IMR-90 (cell line): ENCODE measurements at regions not wholly inside any gene's neighbourhood (a gene's known extent, or its start where the extent isn't known, plus 50 kb on each side); places are given as distances from the start of the nearest gene placed in this dataset.

Experiments used
- ATAC-seq: fragments of 200-7000 bp; cut with Tn5 transposase; 2 replicates; pipeline ENCODE4 v1.9.1; 2020; ENCODE audit warnings: low read depth, mild to moderate bottlenecking, moderate library complexity
- BruUV-seq: library from RNA; stranded (reverse); fragments of 400-500 nt; replicated peaks from 2 replicates; lab custom pipeline; 2021; lab: Mats Ljungman, UMichigan
- CTCF ChIA-PET: fragments of 300-600 bp; formaldehyde crosslinking; extraction: SDS; loops from one replicate; lab custom pipeline; 2021; ENCODE audit warnings: antibody characterized with exemption; lab: Yijun Ruan, JAX
- POLR2A ChIA-PET: fragments of 300-600 bp; sonication (Branson Sonifier 250); formaldehyde crosslinking; loops from one replicate; lab custom pipeline; 2022; ENCODE audit warnings: antibody characterized with exemption; ENCODE audit not compliant: unreplicated experiment; lab: Charles Lee
- DNase-seq: peaks from one replicate; pipeline ENCODE4 v3.0.0; 2013
- H2AFZ ChIP-seq: replicated peaks from 2 replicates; pipeline ENCODE3; 2013; ENCODE audit warnings: low read length, mild to moderate bottlenecking; ENCODE audit not compliant: poor library complexity
- H2AK5ac ChIP-seq: 2 replicates; pipeline ENCODE4 v1.6.1; 2013; ENCODE audit warnings: low read depth, low read length, inconsistent platforms
- H2AK9ac ChIP-seq: replicated peaks from 2 replicates; pipeline ENCODE3; 2013; ENCODE audit warnings: mild to moderate bottlenecking, low read depth, low read length, moderate library complexity; ENCODE audit not compliant: poor library complexity
- H2BK120ac ChIP-seq: 2 replicates; pipeline ENCODE4 v1.6.1; 2013; ENCODE audit warnings: low read depth, low read length, inconsistent platforms
- H2BK15ac ChIP-seq: 3 replicates; pipeline ENCODE4 v1.6.1; 2013; ENCODE audit warnings: low read depth, low read length, inconsistent platforms
- H2BK20ac ChIP-seq: 2 replicates; pipeline ENCODE4 v1.6.1; 2013; ENCODE audit warnings: low read depth, mild to moderate bottlenecking, inconsistent platforms, low read length, moderate library complexity
- H2BK5ac ChIP-seq: 2 replicates; pipeline ENCODE4 v1.6.1; 2013; ENCODE audit warnings: mild to moderate bottlenecking, low read depth, low read length, inconsistent platforms; ENCODE audit not compliant: poor library complexity, severe bottlenecking
- H3K14ac ChIP-seq: replicated peaks from 2 replicates; pipeline ENCODE4 v1.6.1; 2013; ENCODE audit warnings: low read depth, low read length, inconsistent platforms
- H3K18ac ChIP-seq: 2 replicates; pipeline ENCODE4 v1.6.1; 2013; ENCODE audit warnings: low read depth, low read length, control low read depth
- H3K23ac ChIP-seq: 2 replicates; pipeline ENCODE4 v1.6.1; 2013; ENCODE audit warnings: low read depth, low read length, inconsistent platforms
- H3K27ac ChIP-seq: 2 replicates; pipeline ENCODE4 v1.5.1; 2013; ENCODE audit warnings: mild to moderate bottlenecking, control low read depth, low read length; ENCODE audit not compliant: insufficient read depth
- H3K27me3 ChIP-seq: 2 replicates; pipeline ENCODE4 v1.6.1; 2013; ENCODE audit warnings: low read length; ENCODE audit not compliant: control insufficient read depth, insufficient read depth
- H3K36me3 ChIP-seq: 2 replicates; pipeline ENCODE4 v1.6.1; 2013; ENCODE audit warnings: low read length, mixed read lengths; ENCODE audit not compliant: control insufficient read depth, insufficient read depth
- H3K4ac ChIP-seq: 2 replicates; pipeline ENCODE4 v1.6.1; 2013; ENCODE audit warnings: low read depth, low read length, inconsistent platforms
- H3K4me1 ChIP-seq: 2 replicates; pipeline ENCODE4 v1.6.1; 2013; ENCODE audit warnings: low read length, mixed read lengths; ENCODE audit not compliant: control insufficient read depth, insufficient read depth
- H3K4me2 ChIP-seq: 2 replicates; pipeline ENCODE4 v1.6.1; 2013; ENCODE audit warnings: low read depth, mild to moderate bottlenecking, control low read depth, low read length, moderate library complexity
- H3K4me3 ChIP-seq: 2 replicates; pipeline ENCODE4 v1.5.1; 2013; ENCODE audit warnings: low read depth, mild to moderate bottlenecking, control low read depth, low read length, moderate library complexity; ENCODE audit not compliant: insufficient read depth
- H3K56ac ChIP-seq: 2 replicates; pipeline ENCODE4 v1.6.1; 2013; ENCODE audit warnings: low read length, inconsistent platforms; ENCODE audit not compliant: insufficient read depth; ENCODE audit errors: extremely low read depth
- H3K79me1 ChIP-seq, 2 experiments: 2 replicates each; pipeline ENCODE4 v1.6.1; 2013; ENCODE audit warnings: low read length in 2 of 2, inconsistent platforms in 1 of 2, low read depth in 1 of 2
- H3K9ac ChIP-seq: 2 replicates; pipeline ENCODE4 v1.6.1; 2013; ENCODE audit warnings: low read depth, low read length, control low read depth
- H3K9me1 ChIP-seq: 2 replicates; pipeline ENCODE4 v1.6.1; 2013; ENCODE audit warnings: low read length, inconsistent platforms; ENCODE audit not compliant: insufficient read depth
- H3K9me3 ChIP-seq: 2 replicates; pipeline ENCODE4 v1.6.1; 2013; ENCODE audit warnings: low read length; ENCODE audit not compliant: control insufficient read depth, insufficient read depth
- H4K20me1 ChIP-seq: 2 replicates; pipeline ENCODE4 v1.6.1; 2013; ENCODE audit warnings: low read length, inconsistent platforms; ENCODE audit not compliant: insufficient read depth
- H4K5ac ChIP-seq: 2 replicates; pipeline ENCODE4 v1.6.1; 2013; ENCODE audit warnings: mild to moderate bottlenecking, low read depth, low read length, control low read depth
- H4K8ac ChIP-seq, 2 experiments: 2 replicates each; pipeline ENCODE4 v1.6.1; 2013; ENCODE audit warnings: low read depth in 2 of 2, low read length in 2 of 2, control low read depth in 1 of 2, inconsistent platforms in 1 of 2
- H4K91ac ChIP-seq: 2 replicates; pipeline ENCODE4 v1.6.1; 2013; ENCODE audit warnings: low read depth, low read length, inconsistent platforms; ENCODE audit not compliant: insufficient read depth
- BHLHE40 ChIP-seq: fragments of 150-350 bp; IDR thresholded peaks from 2 replicates; pipeline ENCODE4 v1.6.1; 2016; ENCODE audit warnings: mild to moderate bottlenecking, low read depth, low read length
- CHD1 ChIP-seq: IDR thresholded peaks from 2 replicates; pipeline ENCODE4 v1.6.1; 2012; ENCODE audit warnings: low read depth, low read length, improper control_type of control experiment
- MXI1 ChIP-seq: IDR thresholded peaks from 2 replicates; pipeline ENCODE4 v1.6.1; 2012; ENCODE audit warnings: low read depth, mild to moderate bottlenecking, low read length, moderate library complexity, borderline replicate concordance
- POLR2A ChIP-seq: IDR thresholded peaks from 2 replicates; pipeline ENCODE4 v1.6.1; 2012; ENCODE audit warnings: mild to moderate bottlenecking, low read depth, low read length
- RAD21 ChIP-seq: IDR thresholded peaks from 2 replicates; pipeline ENCODE4 v1.6.1; 2012; ENCODE audit warnings: low read length, improper control_type of control experiment
- RCOR1 ChIP-seq: IDR thresholded peaks from 2 replicates; pipeline ENCODE4 v1.6.1; 2012; ENCODE audit warnings: mild to moderate bottlenecking, low read length, improper control_type of control experiment; ENCODE audit not compliant: insufficient replicate concordance
- SMC3 ChIP-seq: fragments of 150-350 bp; IDR thresholded peaks from 2 replicates; pipeline ENCODE4 v1.6.1; 2016; ENCODE audit warnings: low read depth, mild to moderate bottlenecking, antibody characterized with exemption, low read length, moderate library complexity
- WGBS, 2 experiments: methylation state at CpG; one replicate each; pipeline versions ENCODE4 v1.1.5 to v1.1.7; 2013; ENCODE audit warnings: missing lambda C conversion rate in 2 of 2; ENCODE audit not compliant: insufficient read length in 1 of 2; ENCODE audit errors: extremely low coverage in 2 of 2; 5-methylcytosine and 5-hydroxymethylcytosine counted together
- dilution Hi-C: fragments of 300-500 bp; cut with HindIII; formaldehyde crosslinking; loops from one replicate; pipeline ENCODE4 v1.14.3; 2018; ENCODE audit warnings: low sequenced_read_pairs; ENCODE audit not compliant: unreplicated experiment
- in situ Hi-C: fragments of 300-500 bp; cut with MboI; formaldehyde crosslinking; loops from 3 replicates; pipeline ENCODE4 v1.14.3; 2019; ENCODE audit warnings: low sequenced_read_pairs, inconsistent platforms, mixed read lengths
- intact Hi-C: fragments of 100-400 bp; cut with micrococcal nuclease; formaldehyde crosslinking; loops from 2 replicates; pipeline ENCODE4 v1.10.0; 2022
- TF ChIP-seq, protein P1 (sequence below): fragments of 150-350 bp; IDR thresholded peaks from 2 replicates; pipeline ENCODE4 v1.6.1; 2017; ENCODE audit warnings: mild to moderate bottlenecking, antibody characterized with exemption, low read length, low read depth
- TF ChIP-seq, protein P2 (sequence below): conservative IDR thresholded peaks from 2 replicates; pipeline ENCODE4 v1.5.1; 2012; ENCODE audit warnings: mild to moderate bottlenecking, low read depth, low read length, improper control_type of control experiment

DNA sequence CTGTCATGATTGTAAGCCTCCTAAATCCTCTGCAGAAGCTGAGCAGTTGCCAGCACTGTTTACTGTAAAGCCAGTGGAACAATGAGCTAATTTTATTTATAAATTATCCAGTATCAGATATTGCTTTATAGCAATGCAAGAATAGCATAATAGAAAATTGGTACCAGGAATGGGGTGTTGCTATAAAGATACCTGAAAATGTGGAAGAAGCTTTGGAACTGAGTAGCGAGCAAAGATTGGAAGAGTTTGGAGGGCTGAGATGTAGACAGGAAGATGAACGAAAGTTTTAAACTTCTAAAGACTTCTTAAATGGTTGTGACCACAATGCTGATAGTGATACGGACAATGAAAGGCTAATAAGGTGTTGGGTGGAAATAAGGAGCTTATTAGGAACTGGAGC, 917.4 kb upstream of the POT1 start:
- H2BK5ac ChIP-seq = no peak overlapping the region

More for the DNA sequence above, 917.4 kb upstream of the POT1 start:
- H2AK5ac ChIP-seq = no peak overlapping the region
- no TSS peak for BruUV-seq
- no peak for DNase-seq
- no peak overlapping the region for H2BK15ac ChIP-seq
- no peak overlapping the region for H3K4me3 ChIP-seq
- H2BK120ac ChIP-seq = no peak overlapping the region
- H3K9me1 ChIP-seq = no peaks in the 10 kb centered on the region
- no peak overlapping the region for H2AK9ac ChIP-seq
- H2AFZ ChIP-seq = no peak overlapping the region
- no peaks in the 10 kb centered on the region for H4K20me1 ChIP-seq
- H3K27ac ChIP-seq = no peak overlapping the region
- no peaks in the 10 kb centered on the region for H3K27me3 ChIP-seq
- intact Hi-C loops = no loop called here
- H2BK20ac ChIP-seq = no peak overlapping the region
- WGBS, 2 experiments = 56% methylated on average over 2 of the region's 3 CpGs; no CpG with 5 or more reads in 1 of the 2 experiments
- ATAC-seq = no peak
- no peak overlapping the region for H4K5ac ChIP-seq
- no peak overlapping the region for H4K8ac ChIP-seq
- no peak overlapping the region for H3K4me2 ChIP-seq
- CTCF ChIA-PET = no interaction called here
- in situ Hi-C loops = no loop called here
- dilution Hi-C loops = no loop called here
- H3K36me3 ChIP-seq = no peaks in the 10 kb centered on the region
- no peak overlapping the region for H3K4ac ChIP-seq
- no peaks in the 10 kb centered on the region for H3K79me1 ChIP-seq
- TF ChIP-seq MXI1 (no peak), CHD1 (no peak), POLR2A (no peak), BHLHE40 (no peak), SMC3 (no peak), RAD21 (no peak), RCOR1 (no peak)
- TF ChIP-seq, protein P1, sequence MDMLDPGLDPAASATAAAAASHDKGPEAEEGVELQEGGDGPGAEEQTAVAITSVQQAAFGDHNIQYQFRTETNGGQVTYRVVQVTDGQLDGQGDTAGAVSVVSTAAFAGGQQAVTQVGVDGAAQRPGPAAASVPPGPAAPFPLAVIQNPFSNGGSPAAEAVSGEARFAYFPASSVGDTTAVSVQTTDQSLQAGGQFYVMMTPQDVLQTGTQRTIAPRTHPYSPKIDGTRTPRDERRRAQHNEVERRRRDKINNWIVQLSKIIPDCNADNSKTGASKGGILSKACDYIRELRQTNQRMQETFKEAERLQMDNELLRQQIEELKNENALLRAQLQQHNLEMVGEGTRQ = no peak
- TF ChIP-seq, protein P2, sequence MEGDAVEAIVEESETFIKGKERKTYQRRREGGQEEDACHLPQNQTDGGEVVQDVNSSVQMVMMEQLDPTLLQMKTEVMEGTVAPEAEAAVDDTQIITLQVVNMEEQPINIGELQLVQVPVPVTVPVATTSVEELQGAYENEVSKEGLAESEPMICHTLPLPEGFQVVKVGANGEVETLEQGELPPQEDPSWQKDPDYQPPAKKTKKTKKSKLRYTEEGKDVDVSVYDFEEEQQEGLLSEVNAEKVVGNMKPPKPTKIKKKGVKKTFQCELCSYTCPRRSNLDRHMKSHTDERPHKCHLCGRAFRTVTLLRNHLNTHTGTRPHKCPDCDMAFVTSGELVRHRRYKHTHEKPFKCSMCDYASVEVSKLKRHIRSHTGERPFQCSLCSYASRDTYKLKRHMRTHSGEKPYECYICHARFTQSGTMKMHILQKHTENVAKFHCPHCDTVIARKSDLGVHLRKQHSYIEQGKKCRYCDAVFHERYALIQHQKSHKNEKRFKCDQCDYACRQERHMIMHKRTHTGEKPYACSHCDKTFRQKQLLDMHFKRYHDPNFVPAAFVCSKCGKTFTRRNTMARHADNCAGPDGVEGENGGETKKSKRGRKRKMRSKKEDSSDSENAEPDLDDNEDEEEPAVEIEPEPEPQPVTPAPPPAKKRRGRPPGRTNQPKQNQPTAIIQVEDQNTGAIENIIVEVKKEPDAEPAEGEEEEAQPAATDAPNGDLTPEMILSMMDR = no peak
- H3K18ac ChIP-seq = no peak overlapping the region
- no peak overlapping the region for H4K91ac ChIP-seq
- no peak overlapping the region for H3K23ac ChIP-seq
- H3K14ac ChIP-seq = no peak overlapping the region
- no peak overlapping the region for H3K56ac ChIP-seq
- no peak overlapping the region for H3K9ac ChIP-seq
- POLR2A ChIA-PET = no interaction called here
- no peaks in the 10 kb centered on the region for H3K4me1 ChIP-seq
- peaks cover 8% of the 10 kb centered on the region for H3K9me3 ChIP-seq
